ENCODE measurements at regions not wholly inside any gene's neighbourhood (a gene's known extent, or its start where the extent isn't known, plus 50 kb on each side); places are given as distances from the start of the nearest gene placed in this dataset.
A peak's percentile ranks its signal among the peaks of the same experiment; 100 is the strongest.
"Not testable (repeated sequence)": the region's sequence is repeated elsewhere in the genome, so short reads cannot be mapped to it uniquely, and the experiment has no call there.

DNA sequence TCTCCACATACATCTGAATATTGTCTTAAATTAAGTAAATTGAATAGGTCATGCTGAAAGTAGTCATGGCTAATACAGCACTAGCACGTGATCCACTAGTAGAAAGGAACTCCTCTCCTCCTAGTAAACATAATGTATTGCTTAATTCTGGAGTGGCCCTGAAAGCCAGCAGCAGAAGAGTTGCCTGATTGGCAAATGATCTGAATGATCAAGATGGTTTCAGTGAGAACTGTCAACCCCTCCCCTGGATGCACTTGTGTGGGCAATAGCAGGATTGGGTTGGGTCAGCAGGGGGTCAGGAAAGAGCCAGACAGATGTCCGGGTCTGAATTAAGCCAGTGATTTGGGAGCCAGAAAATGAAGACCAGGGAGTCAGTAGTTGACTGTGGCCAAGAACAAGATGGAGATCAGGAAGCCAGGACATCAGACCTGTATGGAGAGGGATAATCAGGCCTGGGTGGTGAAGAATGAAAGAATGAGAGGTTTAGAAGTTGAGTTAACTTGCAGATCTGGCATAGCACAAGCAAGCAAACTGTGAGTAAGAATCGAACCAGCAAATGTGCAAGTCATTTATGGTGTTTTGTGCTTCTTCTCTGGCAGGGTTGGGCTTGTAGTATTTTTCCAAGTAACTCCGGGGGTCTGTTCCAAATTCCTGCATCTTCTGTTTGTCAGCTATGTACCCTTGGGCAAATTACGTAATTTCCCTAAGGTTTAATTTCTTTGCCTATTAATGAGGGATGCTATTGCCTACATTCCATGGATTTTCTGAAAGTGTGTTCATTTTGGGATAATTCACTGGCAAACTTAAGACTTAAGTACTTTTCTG, 304.9 kb downstream of the CD109 start:
- intact Hi-C loops (cut with DNase I; ENCODE audit: low total_unique reads), result no loop called here
- no peak overlapping the region for H3K27ac ChIP-seq
- DNase-seq, result no peak
- H3K36me3 ChIP-seq, result no peaks in the 10 kb centered on the region
- no peaks in the 10 kb centered on the region for H3K9me3 ChIP-seq
- no peaks in the 10 kb centered on the region for H3K27me3 ChIP-seq
- H3K4me1 ChIP-seq, result no peaks in the 10 kb centered on the region
- no peak for TF ChIP-seq POLR2A (IDR thresholded peaks at IDR 0.05)
- TF ChIP-seq, protein P1, sequence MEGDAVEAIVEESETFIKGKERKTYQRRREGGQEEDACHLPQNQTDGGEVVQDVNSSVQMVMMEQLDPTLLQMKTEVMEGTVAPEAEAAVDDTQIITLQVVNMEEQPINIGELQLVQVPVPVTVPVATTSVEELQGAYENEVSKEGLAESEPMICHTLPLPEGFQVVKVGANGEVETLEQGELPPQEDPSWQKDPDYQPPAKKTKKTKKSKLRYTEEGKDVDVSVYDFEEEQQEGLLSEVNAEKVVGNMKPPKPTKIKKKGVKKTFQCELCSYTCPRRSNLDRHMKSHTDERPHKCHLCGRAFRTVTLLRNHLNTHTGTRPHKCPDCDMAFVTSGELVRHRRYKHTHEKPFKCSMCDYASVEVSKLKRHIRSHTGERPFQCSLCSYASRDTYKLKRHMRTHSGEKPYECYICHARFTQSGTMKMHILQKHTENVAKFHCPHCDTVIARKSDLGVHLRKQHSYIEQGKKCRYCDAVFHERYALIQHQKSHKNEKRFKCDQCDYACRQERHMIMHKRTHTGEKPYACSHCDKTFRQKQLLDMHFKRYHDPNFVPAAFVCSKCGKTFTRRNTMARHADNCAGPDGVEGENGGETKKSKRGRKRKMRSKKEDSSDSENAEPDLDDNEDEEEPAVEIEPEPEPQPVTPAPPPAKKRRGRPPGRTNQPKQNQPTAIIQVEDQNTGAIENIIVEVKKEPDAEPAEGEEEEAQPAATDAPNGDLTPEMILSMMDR (IDR thresholded peaks at IDR 0.05), result no peak
- no peak overlapping the region for H3K4me3 ChIP-seq

DNA sequence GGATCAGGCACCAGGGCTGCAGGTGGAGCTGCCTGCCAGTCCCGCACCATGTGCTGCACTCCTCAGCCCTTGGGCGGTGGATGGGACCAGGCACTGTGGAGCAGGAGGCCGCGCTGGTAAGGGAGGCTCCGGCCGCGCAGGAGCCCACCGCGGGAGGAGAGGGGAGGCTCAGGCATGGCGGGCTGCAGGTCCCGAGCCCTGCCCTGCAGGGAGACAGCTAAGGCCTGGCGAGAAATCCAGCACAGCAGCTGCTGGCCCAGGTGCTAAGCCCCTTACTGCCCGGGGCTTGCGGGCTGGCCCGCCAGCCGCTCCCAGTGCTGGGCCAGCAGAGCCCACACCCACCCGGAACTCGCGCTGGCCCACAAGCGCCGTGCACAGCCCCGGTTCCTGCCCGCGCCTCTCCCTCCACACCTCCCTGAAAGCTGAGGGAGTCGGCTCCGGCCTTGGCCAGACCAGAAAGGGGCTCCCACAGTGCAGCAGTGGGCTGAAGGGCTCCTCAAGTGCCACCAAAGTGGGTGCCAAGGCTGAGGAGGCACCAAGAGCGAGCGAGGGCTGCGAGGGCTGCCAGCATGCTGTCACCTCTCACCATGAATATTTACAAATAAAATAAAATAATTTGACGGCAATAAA, 294.7 kb downstream of the CD109 start:
- H3K27ac ChIP-seq; H3K36me3 ChIP-seq; H3K4me1 ChIP-seq; H3K4me3 ChIP-seq; intact Hi-C loops (cut with DNase I; ENCODE audit: low total_unique reads); H3K27me3 ChIP-seq; DNase-seq; H3K9me3 ChIP-seq: not testable (repeated sequence)

DNA sequence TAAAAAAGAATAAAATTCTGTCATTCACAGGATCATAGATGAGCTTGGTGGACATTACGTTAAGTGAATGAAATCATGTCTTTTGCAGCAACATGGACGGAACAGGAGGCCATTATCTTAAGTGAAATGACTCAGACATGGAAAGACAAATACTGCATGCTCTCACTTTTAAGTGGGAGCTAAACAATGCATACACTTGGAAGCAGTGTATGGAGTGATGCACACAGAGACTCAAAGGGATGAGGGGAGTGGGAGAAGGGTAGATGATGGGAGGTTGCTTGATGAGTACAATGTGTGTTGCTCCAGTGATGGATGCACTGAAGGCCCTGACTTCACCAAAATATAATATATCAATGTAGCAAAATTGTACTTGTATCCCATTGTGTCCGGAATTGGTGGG, 293.4 kb downstream of the CD109 start:
- H3K36me3 ChIP-seq, result no peaks in the 10 kb centered on the region
- H3K4me3 ChIP-seq, result no peak overlapping the region
- no peaks in the 10 kb centered on the region for H3K4me1 ChIP-seq
- no peaks in the 10 kb centered on the region for H3K27me3 ChIP-seq
- intact Hi-C loops (cut with DNase I; ENCODE audit: low total_unique reads), result no loop called here
- no peak overlapping the region for H3K27ac ChIP-seq
- TF ChIP-seq, protein P1 (IDR thresholded peaks at IDR 0.05), result no peak
- no peak for TF ChIP-seq POLR2A (IDR thresholded peaks at IDR 0.05)
- DNase-seq, result no peak
- H3K9me3 ChIP-seq, result no peaks in the 10 kb centered on the region

DNA sequence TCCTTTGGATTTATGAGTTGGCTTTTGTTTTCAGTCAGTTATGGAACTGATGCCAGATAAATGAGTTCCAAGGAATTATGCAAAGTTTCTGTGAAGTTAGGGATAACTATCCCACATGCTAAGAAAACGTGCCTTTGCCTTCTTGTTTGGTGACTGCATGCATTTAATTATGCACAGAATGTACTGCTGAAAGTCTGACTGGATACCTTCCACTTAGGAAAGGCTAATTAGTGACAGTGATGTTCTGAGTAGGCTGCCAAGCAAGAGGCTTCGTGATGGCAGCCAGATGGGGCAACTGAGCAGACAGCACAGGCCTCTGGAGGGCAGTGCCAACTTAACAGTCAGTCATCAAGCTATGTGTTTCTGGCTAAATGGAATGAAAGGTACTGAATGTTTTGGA, 289.9 kb downstream of the CD109 start:
- DNase-seq, result no peak
- Histone ChIP-seq H3K4me1 (no peaks in the 10 kb centered on the region), H3K27ac (peak overlapping the region; percentile 32 to 67)

DNA sequence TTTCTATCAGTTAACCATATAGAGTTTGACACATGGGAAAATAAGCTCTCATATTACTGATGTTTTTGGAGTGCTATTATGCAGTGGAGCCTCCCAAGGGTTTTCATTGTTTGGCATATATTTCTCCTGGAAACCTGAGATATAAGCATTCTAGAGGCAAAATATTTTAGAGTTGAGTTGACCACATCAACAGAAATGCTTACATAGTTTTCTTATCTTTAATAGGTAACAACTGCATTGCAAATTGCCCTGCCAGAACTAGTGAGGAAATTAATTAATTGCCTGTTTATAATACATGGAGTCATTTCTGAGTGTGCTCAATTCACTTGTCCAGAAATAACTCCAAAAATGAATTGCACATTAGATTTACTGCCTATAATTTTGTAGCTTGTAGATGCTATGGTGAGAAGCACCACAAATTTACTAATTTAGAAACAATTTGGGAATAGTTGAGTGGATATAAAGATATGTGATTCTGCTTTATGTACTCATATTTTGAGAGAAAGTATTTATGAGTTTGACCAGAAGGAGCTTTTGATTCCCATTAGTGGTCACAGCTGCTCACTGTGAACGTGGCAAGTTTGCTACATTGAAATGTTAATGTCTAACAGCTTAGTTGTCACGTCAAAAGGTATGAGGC, 288.7 kb downstream of the CD109 start:
- no peaks in the 10 kb centered on the region for H3K27me3 ChIP-seq
- no peaks in the 10 kb centered on the region for H3K4me1 ChIP-seq
- H3K9me3 ChIP-seq, result no peaks in the 10 kb centered on the region
- intact Hi-C loops (cut with DNase I; ENCODE audit: low total_unique reads), result no loop called here
- TF ChIP-seq, protein P1 (IDR thresholded peaks at IDR 0.05), result no peak
- TF ChIP-seq POLR2A (IDR thresholded peaks at IDR 0.05), result no peak
- H3K36me3 ChIP-seq, result no peaks in the 10 kb centered on the region
- no peak for DNase-seq
- peak overlapping the region in 1 of 2 donors; percentile 67 for H3K27ac ChIP-seq
- no peak overlapping the region for H3K4me3 ChIP-seq

More for the DNA sequence above, 289.9 kb downstream of the CD109 start:
- Histone ChIP-seq H3K27me3 (no peaks in the 10 kb centered on the region), H3K4me3 (no peak overlapping the region), H3K9me3 (no peaks in the 10 kb centered on the region), H3K36me3 (no peaks in the 10 kb centered on the region)
- intact Hi-C loops (cut with DNase I; ENCODE audit: low total_unique reads), result no loop called here
- no peak for TF ChIP-seq POLR2A (IDR thresholded peaks at IDR 0.05)

DNA sequence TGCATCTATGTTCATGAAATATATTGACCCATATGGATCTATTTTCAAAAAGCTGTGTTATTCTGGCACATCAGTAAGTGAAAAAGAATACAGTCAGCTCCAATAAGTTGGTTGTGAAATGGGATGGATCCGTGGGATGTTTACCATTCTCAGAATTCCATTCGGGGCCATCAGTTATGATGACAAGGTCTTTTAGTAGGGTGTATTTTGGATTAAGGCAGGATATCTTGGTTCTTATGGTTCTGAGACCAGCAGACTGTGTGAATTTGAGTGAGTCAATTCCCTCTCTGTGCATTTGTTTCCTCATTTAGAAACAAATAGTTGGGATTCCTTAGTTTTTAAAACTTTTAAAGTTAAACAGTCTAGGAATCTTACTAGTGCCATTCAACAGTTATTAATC, 287.4 kb downstream of the CD109 start:
- no peaks in the 10 kb centered on the region for H3K4me1 ChIP-seq

More for the DNA sequence above, 287.4 kb downstream of the CD109 start:
- no peaks in the 10 kb centered on the region for H3K27me3 ChIP-seq
- no peaks in the 10 kb centered on the region for H3K9me3 ChIP-seq
- TF ChIP-seq POLR2A (IDR thresholded peaks at IDR 0.05), result no peak
- TF ChIP-seq, protein P1 (IDR thresholded peaks at IDR 0.05), result no peak
- intact Hi-C loops (cut with DNase I; ENCODE audit: low total_unique reads), result no loop called here
- no peak for DNase-seq
- H3K36me3 ChIP-seq, result no peaks in the 10 kb centered on the region
- H3K4me3 ChIP-seq, result no peak overlapping the region
- H3K27ac ChIP-seq, result no peak overlapping the region

All from uterus (tissue), 3 donors.